Sigmoid colon (tissue), 4 donors: ENCODE measurements at regions not wholly inside any gene's neighbourhood (a gene's known extent, or its start where the extent isn't known, plus 50 kb on each side); places are given as distances from the start of the nearest gene placed in this dataset.

Source experiments
- CTCF ChIP-seq, 4 experiments: fragments of 450-650 bp in 3 of 4; fragments of 200-600 bp in 1 of 4; IDR thresholded peaks; one replicate each; pipeline ENCODE4 v1.5.1; 2016 to 2019; ENCODE audit warnings: antibody characterized with exemption in 4 of 4, mild to moderate bottlenecking in 3 of 4, moderate library complexity in 2 of 4
- POLR2A ChIP-seq, 2 donors: fragments of 450-650 bp; IDR thresholded peaks; one replicate each; pipeline ENCODE4 v1.6.1; 2016; ENCODE audit warnings: antibody characterized with exemption in 2 of 2, mild to moderate bottlenecking in 2 of 2, moderate library complexity in 2 of 2
- POLR2AphosphoS5 ChIP-seq, 4 donors: sonication (generic); formaldehyde crosslinking; IDR thresholded peaks; one replicate each; pipeline ENCODE4 v1.6.1; 2017; ENCODE audit warnings: antibody characterized with exemption in 4 of 4

GRCh38 chr2:18063826-18064470, 185.5 kb downstream of the KCNS3 start:
- TF ChIP-seq CTCF (IDR thresholded peaks at IDR 0.05) (no peak), POLR2AphosphoS5 (IDR thresholded peaks at IDR 0.05) (no peak), POLR2A (IDR thresholded peaks at IDR 0.05) (no peak)
